Neural crest cell (in vitro differentiated cells): ENCODE measurements at regions not wholly inside any gene's neighbourhood (a gene's known extent, or its start where the extent isn't known, plus 50 kb on each side); places are given as distances from the start of the nearest gene placed in this dataset.

ENCODE experiments used
- DNase-seq: peaks from one replicate; pipeline ENCODE4 v3.0.0; 2021; ENCODE audit warnings: low read depth, mixed read lengths, low spot score
- H3K27ac Mint-ChIP-seq: one replicate; pipeline ENCODE4 v1.8.0; 2021; ENCODE audit warnings: mild to moderate bottlenecking, mixed read lengths; ENCODE audit not compliant: unreplicated experiment
- H3K27me3 Mint-ChIP-seq: 2 replicates; pipeline ENCODE4 v1.8.0; 2021; ENCODE audit warnings: low read depth, mild to moderate bottlenecking, mixed read lengths
- H3K36me3 Mint-ChIP-seq: 2 replicates; pipeline ENCODE4 v1.8.0; 2021; ENCODE audit warnings: low read depth, mild to moderate bottlenecking, mixed read lengths
- H3K4me1 Mint-ChIP-seq: 2 replicates; pipeline ENCODE4 v1.8.0; 2021; ENCODE audit warnings: mixed read lengths
- H3K4me3 Mint-ChIP-seq: one replicate; pipeline ENCODE4 v1.8.0; 2021; ENCODE audit warnings: mild to moderate bottlenecking, mixed read lengths
- H3K9me3 Mint-ChIP-seq: 2 replicates; pipeline ENCODE4 v1.8.0; 2021; ENCODE audit warnings: mixed read lengths
- TF ChIP-seq, protein P1 (sequence below): fragments of 200-600 bp; sonication (generic); conservative IDR thresholded peaks from 2 replicates; pipeline ENCODE4 v1.5.0; 2021; ENCODE audit warnings: antibody characterized with exemption, mild to moderate bottlenecking

DNA sequence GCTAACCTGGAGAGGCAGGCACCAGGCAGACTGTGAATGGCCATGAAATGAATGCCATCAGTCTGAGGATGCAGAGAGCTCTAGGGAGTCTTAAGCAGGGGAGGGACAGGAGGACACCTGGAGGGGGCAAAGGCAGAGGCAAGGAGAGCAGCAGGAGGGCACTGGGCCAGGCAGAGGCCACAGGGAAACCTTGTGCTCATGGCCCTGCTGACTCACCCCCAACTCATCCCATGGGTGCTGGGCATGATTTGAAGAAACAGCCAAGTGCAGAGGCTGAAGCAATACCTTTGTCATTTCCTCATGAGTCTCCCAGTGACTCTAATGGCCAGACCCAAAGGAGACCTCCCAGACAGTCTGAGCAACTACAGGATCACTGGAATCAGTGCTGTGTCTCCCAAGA lies 141.4 kb downstream of the TMEM132E start:
- Mint-ChIP-seq H3K27me3 (peaks cover 44% of the 10 kb centered on the region), H3K4me1 (peaks cover 6% of the 10 kb centered on the region), H3K4me3 (no peak overlapping the region), H3K9me3 (no peaks in the 10 kb centered on the region), H3K36me3 (no peaks in the 10 kb centered on the region), H3K27ac (no peak overlapping the region)
- DNase-seq = no peak
- TF ChIP-seq, protein P1, sequence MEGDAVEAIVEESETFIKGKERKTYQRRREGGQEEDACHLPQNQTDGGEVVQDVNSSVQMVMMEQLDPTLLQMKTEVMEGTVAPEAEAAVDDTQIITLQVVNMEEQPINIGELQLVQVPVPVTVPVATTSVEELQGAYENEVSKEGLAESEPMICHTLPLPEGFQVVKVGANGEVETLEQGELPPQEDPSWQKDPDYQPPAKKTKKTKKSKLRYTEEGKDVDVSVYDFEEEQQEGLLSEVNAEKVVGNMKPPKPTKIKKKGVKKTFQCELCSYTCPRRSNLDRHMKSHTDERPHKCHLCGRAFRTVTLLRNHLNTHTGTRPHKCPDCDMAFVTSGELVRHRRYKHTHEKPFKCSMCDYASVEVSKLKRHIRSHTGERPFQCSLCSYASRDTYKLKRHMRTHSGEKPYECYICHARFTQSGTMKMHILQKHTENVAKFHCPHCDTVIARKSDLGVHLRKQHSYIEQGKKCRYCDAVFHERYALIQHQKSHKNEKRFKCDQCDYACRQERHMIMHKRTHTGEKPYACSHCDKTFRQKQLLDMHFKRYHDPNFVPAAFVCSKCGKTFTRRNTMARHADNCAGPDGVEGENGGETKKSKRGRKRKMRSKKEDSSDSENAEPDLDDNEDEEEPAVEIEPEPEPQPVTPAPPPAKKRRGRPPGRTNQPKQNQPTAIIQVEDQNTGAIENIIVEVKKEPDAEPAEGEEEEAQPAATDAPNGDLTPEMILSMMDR = no peak

DNA sequence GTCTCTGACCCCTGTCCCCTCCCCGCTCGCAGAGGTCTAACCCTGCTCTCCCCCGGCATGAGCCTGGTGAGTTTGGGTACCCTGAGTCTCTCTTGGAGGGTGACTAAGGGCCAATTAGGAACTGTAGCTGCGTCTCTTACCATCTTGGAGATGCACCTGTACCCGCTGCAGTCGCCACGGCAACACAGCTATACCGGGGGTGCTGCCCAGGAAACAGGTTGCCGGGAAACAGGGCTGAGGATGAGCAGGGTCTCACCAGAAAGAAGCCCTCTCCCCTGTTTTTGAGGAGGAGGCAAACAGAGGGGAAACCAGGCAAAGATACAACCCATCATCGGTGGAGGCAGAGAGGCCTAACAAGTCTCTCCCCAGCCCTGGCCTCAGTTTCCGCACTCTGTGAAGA lies 140.2 kb downstream of the TMEM132E start:
- Mint-ChIP-seq H3K36me3 (no peaks in the 10 kb centered on the region), H3K27me3 (peaks cover 44% of the 10 kb centered on the region), H3K9me3 (no peaks in the 10 kb centered on the region), H3K27ac (no peak overlapping the region), H3K4me1 (no peaks in the 10 kb centered on the region), H3K4me3 (no peak overlapping the region)
- TF ChIP-seq, protein P1 = no peak
- no peak for DNase-seq

DNA sequence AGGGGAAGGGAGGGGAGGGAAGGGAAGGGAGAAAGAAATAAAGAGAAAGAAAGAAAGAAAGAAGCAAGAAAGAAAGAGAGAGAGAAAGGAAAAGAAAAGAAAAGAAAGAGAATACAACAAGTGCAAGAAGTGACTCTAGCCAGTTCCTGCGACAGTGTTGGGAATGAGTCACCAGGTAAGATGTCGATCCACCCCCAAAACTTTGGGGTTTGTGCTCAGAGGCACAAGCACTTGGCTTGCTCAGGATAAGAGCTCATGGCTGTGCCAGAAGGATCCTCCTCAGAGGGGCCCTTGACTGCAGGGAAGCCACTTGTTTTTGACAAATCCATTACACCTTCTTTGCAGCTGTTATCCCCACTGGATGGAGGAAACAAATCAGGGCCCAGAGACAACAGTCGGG lies 137.7 kb downstream of the TMEM132E start:
- Mint-ChIP-seq H3K36me3 (no peaks in the 10 kb centered on the region), H3K4me3 (no peak overlapping the region), H3K9me3 (no peaks in the 10 kb centered on the region), H3K27me3 (peaks cover 51% of the 10 kb centered on the region), H3K27ac (no peak overlapping the region), H3K4me1 (no peaks in the 10 kb centered on the region)
- TF ChIP-seq, protein P1 = no peak
- DNase-seq = no peak

- Mint-ChIP-seq H3K4me3 (no peak overlapping the region), H3K9me3 (no peaks in the 10 kb centered on the region), H3K4me1 (no peaks in the 10 kb centered on the region), H3K27me3 (peaks cover 54% of the 10 kb centered on the region), H3K27ac (no peak overlapping the region), H3K36me3 (no peaks in the 10 kb centered on the region)
- DNase-seq = no peak
- TF ChIP-seq, protein P1 = no peak
Measured at GRCh38 chr17:34716291-34716690, 136.9 kb downstream of the TMEM132E start.

GRCh38 chr17:34715504-34715903 lies 136.1 kb downstream of the TMEM132E start:
- Mint-ChIP-seq H3K9me3 (no peaks in the 10 kb centered on the region), H3K27ac (no peak overlapping the region), H3K27me3 (peaks cover 55% of the 10 kb centered on the region), H3K36me3 (no peaks in the 10 kb centered on the region), H3K4me1 (no peaks in the 10 kb centered on the region), H3K4me3 (no peak overlapping the region)
- TF ChIP-seq, protein P1 = no peak
- no peak for DNase-seq
